GM18907 (cell line): ENCODE measurements at regions not wholly inside any gene's neighbourhood (a gene's known extent, or its start where the extent isn't known, plus 50 kb on each side); places are given as distances from the start of the nearest gene placed in this dataset.

Experiments used
- ATAC-seq: cut with Tn5 transposase; IDR thresholded peaks from one replicate; pipeline ENCODE4 v1.9.1; 2021; ENCODE audit warnings: mild to moderate bottlenecking, moderate library complexity; ENCODE audit not compliant: unreplicated experiment

DNA sequence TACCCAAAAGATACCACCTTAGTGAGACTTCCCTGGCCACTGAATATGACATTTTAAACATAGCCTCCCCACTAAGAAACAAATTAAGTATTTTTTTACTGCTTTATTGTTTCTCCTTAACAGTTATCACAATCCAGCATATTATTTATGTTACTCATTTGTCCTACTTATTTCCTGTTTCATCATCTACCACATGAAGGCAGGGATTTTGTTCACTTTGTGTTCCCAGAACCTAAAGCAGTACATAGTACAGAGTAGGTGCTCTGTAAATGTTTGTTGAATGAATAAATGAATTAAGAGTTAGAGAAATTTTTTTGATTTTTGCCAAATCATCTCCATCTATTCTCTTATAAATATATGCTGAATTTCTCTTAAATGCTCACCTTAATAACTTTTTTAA, 318.4 kb upstream of the GIMD1 start:
- no peak for ATAC-seq

DNA sequence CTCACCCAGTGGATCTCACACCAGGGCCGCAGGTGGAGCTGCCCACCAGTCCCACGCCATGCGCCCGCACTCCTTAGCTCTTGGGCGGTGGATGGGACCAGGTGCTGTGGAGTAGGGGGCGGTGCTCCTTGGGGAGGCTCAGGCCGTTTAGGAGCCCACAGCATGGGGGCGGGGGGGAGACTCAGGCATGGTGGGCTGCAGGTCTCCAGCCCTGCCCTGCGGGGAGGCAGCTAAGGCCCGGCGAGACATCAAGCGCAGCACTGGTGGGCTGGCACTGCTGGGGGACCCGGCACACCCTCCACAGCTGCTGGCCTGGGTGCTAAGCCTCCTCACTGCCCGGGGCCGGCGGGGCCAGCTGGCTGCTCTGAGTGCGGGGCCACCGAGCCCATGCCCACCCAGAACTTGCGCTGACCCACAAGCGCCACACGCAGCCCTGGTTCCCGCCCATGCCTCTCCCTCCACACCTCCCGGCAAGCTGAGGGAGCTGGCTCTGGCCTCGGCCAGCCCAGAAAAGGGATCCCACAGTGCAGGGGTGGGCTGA, 312.9 kb upstream of the GIMD1 start:
- ATAC-seq: no peak

DNA sequence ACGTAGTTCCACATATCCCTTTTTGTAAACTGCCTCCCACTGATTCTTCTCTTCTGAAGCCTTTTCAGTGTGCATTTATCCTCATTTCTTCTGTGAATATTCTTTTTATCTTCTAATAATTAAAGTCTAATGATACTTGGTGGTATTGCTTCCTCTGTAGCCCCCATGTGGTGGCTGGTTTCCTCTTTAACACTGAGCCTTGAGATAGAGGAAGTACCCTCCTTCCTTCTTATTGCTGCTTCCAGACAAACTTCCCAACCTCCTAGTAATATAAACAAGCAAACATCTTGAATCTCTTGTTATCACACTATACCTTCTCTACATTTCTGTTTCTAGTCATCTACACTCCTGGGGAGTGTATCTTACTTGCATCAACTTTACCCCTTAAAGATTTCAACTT, 310.5 kb upstream of the GIMD1 start:
- ATAC-seq: no peak

DNA sequence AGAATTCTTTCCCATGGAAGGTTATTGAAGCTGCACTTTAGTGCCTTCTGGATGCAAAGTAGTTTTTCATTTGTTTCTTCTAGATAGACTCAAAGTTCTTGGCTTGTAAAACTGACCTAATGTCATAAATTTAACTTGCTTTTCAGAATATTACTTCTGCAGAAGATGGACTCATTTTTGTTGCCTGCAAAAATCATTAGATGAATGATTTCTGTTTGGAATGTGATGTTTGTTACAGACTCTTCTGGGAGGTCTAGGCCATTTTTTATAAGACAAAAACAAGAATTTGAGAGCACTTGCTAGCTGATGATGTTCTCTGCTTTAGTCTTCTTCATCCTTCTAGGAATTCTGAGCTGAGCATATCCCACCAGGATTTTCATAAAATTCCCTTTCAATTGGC, 308.6 kb upstream of the GIMD1 start:
- ATAC-seq: no peak

DNA sequence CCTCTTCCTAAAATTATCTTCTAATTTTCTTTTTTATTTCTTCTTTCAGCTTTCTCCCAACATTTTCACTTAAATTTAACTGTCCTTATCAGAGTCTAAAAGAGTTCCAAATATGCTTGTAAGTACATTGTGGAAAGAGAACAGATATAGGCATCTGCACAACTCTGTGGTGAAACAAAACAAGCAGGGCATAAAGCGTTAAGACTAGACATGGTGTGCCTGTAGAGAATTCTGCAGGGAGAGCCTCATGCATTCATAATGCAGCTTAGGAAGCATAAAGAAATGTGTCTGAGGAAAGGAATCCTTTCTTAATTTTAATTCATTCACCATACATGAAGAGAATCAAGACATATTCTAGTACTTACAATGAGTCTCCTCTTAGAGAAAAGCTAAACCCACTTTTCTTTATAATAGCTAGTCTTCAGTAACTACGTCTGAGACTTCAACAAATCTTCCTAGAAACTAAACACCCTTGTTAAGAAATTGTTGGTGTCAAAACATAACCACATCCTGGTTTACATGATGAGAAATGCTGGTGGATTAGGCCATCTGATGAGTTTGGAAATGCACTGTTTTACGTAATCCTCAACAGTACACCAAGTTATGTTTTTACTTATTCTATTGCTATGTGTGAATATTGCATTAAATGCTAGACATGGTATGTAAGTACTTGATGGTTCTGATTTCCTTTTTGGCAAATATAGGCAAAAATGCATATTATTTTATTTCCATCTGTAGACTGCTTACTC, 307.8 kb upstream of the GIMD1 start:
- ATAC-seq: no peak

DNA sequence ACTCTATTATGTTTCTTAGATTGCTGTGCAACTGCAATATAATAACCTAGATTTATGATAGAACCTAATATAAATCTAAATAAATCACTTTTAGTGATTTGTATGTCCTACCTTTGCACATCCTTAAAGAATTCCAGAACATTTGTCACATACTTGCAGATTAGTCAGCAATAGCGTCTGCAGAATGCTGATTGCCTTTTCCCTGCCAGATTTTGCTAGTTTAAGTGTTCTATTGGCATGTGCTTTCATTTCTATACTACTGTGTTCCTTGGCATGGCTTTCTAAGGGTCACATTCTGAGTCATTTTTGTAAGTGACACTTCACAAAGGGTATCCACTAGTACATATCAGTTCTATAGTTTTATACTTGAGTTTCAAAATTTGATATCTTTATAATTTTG, 303.1 kb upstream of the GIMD1 start:
- no peak for ATAC-seq

DNA sequence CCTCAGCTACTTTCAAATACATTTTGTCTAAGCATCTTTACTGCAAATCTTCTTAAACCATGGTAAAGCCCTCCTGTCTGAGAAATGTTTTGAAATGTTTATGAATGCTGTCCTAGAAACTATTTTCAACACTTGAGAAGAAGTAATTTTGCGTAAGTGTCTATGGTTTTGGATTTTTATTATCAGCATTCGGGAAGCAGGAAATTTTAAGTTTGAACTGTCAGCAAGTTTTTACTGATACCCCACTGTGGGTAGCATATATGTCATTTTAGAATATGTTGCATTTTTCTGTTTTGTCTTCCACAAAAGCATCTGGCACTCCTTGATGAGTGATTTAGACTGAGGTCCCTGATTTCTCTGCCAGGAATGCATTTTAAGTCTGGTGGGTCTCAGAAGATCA, 302.4 kb upstream of the GIMD1 start:
- ATAC-seq: no peak

DNA sequence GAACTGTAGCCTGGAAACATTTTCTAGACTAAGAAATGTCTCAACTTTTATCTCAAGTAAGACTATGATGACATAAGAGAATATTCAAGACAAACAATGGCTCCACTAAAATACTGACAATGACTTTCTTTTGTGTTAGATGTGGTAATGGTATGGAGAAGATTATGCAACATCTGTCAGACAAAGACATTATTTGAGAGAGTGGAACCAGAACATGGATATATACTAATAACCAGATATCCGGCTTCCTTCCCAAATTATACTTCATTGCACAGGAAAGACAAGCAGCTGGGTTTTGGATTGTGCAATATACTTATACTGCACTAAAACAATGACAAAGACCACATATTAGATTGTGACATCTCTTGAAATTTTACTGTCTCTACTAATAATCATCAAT, 290.8 kb upstream of the GIMD1 start:
- ATAC-seq: no peak

DNA sequence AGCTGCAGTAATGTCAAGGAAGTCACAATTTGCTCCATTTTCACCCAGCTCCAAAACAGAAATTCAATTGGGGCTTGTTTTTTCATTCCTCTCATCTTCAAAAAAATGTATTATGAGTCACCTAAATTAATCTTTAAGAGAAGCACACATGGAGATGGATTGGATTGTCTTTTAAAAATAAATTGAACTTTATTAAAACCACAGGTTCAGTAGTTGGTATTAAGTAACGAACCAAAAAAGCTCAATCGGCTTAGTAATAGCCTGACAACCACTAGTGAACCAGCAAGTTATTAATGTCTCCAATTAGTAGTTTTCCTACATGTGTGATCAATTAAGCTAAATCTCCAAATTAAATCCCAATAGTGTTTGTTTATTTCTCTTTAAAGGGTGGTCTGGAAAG, 283.5 kb upstream of the GIMD1 start:
- no peak for ATAC-seq

DNA sequence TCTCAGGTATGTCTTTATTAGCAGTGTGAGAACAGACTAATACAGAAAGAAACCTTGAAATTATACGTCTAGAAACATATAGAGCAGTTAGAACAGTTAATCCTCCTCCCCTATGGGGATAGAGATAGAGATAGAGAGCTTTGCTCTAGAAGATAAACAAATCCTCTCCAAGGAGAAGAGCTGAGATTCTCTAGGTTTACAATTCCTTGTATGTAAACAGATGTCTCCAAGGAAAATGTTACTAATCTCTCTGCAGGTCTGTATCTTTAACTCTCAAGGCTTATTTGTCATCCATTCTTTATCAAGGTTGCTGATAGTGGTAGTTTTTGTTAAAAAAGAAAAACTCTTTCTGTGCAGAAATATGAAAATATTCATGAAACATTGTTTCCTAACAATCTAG, 282.1 kb upstream of the GIMD1 start:
- no peak for ATAC-seq

DNA sequence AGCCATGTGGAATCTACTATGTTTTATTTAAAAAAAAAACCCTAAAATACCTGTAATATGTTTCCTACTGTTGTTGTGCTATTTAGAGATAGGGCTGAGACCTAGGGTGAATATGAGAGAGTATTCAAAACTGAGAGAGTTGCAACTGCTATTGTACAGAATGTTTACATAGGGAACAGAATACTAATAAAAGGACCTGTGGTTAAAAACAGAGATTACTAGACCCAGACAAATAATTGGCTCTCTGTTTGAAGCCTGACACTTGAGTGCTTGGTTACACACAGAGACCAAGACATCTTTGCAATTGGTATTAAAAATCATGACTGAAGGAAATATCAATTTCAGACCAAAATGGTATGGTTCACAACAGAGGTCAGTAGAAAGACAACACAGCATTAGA, 278.9 kb upstream of the GIMD1 start:
- ATAC-seq: no peak

DNA sequence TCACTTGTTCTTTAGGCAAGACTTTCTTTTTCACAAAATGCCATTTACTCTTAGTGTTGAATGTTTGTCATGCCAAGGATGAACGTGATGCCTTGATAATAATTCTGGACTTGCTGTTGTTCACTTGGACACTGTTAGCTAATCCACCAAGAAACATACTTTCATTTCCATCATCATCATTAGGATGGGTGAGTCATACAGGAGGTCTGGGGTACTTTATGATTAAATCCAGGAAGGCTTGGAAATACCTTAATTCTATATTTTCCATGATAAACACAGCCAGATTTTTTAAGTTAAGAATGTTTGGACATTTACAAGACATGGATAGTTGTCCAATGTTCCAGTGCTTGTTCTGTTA, 260.7 kb upstream of the GIMD1 start:
- no peak for ATAC-seq

DNA sequence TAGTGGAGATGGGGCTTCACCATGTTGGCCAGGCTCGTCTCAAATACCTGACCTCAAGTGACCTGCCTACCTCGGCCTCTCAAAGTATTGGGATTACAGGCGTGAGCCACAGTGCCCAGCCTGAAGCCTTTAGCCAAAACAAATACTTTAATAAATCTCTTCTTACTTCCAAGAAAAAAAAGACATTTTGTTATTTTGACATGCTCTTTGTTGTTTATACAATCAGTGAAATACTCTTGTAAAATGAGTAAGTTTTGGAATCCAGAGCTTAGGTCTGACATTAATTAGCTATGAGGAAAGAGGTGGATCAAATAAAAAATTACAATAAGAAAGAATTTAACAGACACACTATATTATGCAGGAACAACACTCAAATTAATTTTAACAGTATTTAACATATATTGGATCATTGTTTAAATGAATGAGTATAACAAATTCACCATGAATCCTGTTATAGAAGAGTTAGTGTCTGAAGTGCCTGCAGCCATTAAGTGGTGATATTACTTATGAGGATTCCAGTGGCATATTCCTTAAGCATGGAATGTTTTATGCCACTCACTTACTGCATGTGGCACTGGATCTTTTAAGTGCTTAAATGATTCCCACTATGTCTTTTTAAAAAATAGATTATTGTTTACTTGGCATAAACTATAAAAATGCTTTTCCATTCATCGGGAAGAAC, 260.1 kb upstream of the GIMD1 start:
- ATAC-seq: no peak

DNA sequence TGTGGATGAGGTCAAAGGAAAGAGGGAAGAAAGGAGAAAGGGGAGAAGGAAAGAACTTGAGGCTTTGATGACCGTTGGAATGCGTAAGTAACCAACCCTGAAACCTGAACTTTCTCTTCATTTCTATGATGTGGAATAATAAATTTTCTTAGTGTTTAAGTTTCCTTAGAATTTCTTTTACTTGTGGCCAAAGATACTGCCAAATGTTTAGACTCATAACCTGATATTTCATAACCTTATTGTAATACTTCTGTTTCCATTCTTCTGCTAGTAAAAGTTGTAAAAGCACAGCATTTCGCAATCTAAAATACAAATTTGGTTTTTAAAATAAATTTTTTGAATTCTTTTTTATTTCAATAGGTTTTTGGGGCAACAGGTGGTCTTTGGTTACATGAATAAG, 258.5 kb upstream of the GIMD1 start:
- no peak for ATAC-seq

DNA sequence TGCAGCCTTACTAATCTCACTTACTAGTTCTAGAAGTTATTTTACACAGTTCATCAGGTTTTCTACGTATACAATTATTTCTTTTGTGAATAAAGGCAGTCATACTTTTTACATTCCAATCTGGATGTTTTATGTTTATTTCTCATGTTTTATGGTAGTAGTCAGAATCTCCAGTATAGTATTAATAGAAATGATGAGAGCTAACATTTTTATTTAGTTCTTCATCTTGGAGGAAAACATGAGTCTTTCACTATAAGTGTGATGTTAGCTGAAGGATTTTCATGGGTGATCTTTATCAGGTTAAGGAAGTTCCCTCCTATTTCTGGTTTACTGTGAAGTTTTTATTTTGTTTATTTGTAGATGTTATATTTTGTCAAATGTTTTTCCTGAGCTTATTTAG, 256.1 kb upstream of the GIMD1 start:
- no peak for ATAC-seq

DNA sequence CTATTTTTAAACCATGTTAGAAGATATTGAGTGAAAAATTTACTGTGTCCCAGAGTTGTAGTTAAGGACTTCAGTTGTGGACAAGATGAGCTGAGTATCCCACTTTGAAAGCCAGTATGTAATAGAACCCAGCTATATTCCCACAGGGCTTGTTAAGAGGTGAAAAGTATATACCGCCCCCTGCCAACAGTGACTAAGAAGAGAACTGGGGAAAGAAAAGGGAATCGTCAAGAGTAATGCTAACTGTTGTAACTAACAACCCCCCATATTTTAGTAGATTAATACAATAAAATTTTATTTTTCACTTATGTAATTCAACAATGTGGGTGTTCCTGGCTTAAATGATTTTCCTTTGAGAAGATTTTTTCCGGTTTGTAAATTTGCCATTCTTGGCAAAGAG, 250.4 kb upstream of the GIMD1 start:
- no peak for ATAC-seq

DNA sequence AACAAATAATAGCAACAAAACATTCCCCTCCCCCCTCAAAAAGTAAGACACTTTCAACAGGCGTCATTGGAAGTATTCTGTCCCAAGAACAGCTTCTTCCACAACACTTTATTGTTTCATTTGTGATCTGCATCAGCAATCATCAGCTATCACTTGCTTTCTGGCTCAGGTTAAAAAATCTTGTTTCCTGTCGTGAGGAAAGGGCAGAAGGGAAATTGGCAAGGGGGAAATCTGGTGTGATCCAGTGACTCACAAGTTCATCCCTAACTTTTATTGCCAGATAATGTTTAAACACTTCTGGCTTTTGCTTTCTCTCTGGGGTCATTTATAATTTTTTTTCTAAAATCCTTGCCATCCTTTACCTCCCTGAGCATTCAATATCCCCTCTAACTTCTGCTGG, 247.4 kb upstream of the GIMD1 start:
- no peak for ATAC-seq

DNA sequence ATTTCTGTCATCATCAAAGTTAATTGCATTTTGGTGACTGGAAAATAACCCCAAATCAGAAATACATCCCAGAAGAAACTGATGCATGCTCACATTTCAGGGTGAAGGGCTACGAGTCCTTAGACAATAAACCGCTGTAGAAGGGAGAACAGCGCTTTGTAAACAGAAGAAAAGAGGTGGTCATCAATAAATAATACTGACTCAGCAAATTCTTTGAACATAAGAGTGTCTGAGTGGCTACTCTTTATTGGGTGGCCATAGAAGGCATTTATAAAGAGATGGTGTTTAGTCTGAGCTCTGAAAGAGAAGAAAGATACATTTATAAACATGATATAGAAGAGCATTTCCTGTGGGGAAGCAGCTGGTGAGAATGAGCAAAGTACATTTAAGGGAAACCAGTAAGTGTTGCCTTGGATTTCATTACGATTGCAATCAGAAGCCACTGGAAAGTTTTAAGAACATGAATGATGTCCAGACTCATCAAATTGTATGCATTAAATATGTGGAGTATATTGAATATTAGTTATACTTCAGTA, 246.9 kb upstream of the GIMD1 start:
- no peak for ATAC-seq

DNA sequence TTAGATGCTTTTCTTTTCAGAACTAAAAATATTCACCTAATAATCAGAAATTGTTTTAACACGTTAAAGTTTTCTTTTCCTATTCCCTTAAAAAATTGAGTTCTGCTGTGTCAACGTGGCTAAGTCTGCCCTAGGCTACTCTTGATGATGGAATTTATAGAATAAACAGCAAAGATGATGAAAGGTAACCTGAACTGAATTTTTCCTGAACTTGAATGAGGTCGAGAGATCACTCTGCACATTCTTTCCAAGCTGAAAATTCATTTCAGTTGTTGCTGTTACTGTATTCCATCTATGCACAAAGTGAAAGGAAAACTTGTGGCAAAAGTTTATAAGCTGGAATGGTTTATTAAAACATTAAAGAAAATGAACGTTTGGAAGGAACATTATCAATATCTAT, 245.9 kb upstream of the GIMD1 start:
- ATAC-seq: no peak

DNA sequence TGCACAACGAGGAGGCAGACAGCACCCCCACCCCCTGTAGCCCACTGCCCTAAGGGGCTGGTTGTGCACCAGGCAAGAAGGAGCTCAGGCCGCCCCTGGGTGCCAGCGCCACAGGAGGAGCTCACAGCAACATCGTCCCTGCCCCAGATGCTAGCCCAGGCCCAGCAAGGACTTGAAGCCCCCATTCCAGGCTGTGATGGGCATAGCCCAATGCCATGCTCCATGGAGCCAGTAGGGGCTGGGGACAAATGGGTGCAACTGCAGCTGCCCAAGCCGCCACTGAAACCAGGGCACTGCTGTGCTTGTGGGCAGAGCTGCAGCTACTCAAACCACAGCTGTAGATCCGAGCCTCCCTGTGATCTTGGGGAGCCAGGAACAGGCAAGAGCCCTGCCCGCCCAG, 241.3 kb upstream of the GIMD1 start:
- no peak for ATAC-seq

DNA sequence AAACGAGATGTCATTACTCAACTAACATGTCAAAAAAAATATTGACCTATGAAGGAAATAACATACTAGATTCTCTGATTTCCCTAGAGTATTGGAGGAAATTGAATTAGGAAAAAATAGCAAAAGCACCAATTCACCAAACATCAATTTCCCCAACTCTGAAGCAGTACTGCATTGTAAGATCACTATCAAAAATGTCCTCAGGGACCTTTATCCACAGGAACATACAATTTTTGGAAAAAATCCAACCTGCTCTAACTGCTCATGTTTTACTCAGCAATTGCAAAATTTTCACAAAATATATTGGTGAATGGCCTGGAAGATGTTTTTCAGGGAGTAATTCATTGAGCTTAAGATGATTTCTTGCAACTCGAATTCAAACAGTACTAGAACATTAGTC, 239.0 kb upstream of the GIMD1 start:
- ATAC-seq: no peak

DNA sequence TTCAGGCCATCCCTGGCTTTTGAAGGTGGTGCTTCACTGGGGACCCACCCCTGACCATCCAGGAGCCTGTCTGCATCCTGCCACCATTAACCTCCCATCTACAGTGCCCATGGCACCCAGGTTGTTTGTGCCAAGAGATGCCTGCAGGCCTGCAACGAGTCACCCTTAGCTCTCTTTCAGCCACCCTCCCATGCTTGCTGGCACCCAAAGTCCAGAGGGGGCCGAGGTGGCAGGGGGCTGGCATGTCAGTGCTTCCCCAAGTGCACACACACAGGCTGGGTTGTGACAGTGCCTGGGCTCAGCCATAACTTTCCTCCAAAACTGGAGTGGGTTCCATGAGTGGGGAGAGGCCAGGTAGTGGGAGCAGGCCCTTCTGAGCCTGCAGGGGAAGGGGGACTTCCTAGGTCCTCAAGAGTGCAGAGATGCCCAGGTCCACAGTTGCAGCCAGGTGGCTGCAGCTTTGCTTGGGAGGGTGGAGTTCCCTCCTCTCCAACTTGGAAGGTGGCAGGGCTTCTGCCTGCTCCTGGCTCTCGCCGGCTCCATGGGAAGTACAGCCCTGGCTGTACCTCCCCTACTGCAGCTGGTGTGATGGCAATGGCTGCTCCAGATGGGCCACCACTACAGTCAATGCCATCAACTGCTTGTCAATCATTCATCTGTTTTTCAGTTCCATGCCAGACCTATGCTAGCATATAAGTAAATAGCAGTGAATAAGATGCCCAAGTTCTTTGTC, 235.9 kb upstream of the GIMD1 start:
- ATAC-seq: no peak
